HL-60 (cell line): ENCODE measurements at regions not wholly inside any gene's neighbourhood (a gene's known extent, or its start where the extent isn't known, plus 50 kb on each side); places are given as distances from the start of the nearest gene placed in this dataset.

Experiments
- DNase-seq, 2 experiments: peaks; one replicate each; pipeline ENCODE4 v3.0.0-alpha.2; 2010 to 2020; ENCODE audit warnings: low read depth in 1 of 2, low spot score in 1 of 2
- H3K27ac ChIP-seq: fragments of 250-450 bp; sonication (Bioruptor Pico); replicated peaks from 2 replicates; pipeline ENCODE4 v1.5.1; 2020; ENCODE audit warnings: mild to moderate bottlenecking, moderate library complexity
- H3K27me3 ChIP-seq: fragments of 250-450 bp; sonication (Bioruptor Pico); 2 replicates; pipeline ENCODE4 v1.5.1; 2021; ENCODE audit warnings: mild to moderate bottlenecking, moderate library complexity; ENCODE audit not compliant: insufficient read depth, poor library complexity, severe bottlenecking
- H3K4me3 ChIP-seq: replicated peaks from 2 replicates; pipeline ENCODE4 v1.5.1; 2011; ENCODE audit warnings: mild to moderate bottlenecking, control low read depth, low read length; ENCODE audit not compliant: insufficient read depth
- GABPA ChIP-seq: IDR thresholded peaks from 2 replicates; pipeline ENCODE4 v1.6.1; 2012; ENCODE audit warnings: low read depth
- POLR2AphosphoS5 ChIP-seq: IDR thresholded peaks from 2 replicates; pipeline ENCODE4 v1.6.1; 2012; ENCODE audit warnings: low read depth
- SPI1 ChIP-seq: IDR thresholded peaks from 2 replicates; pipeline ENCODE4 v1.6.1; 2012; ENCODE audit warnings: low read depth, mild to moderate bottlenecking, borderline replicate concordance
- TF ChIP-seq, protein P1 (sequence below): IDR thresholded peaks from one replicate; pipeline ENCODE4 v1.5.1; 2011; ENCODE audit warnings: low read length, control low read depth, inconsistent platforms; ENCODE audit not compliant: insufficient read depth
- TF ChIP-seq, protein P2 (sequence below): IDR thresholded peaks from 2 replicates; pipeline ENCODE4 v1.6.1; 2012; ENCODE audit warnings: low read depth; ENCODE audit not compliant: insufficient replicate concordance

DNA sequence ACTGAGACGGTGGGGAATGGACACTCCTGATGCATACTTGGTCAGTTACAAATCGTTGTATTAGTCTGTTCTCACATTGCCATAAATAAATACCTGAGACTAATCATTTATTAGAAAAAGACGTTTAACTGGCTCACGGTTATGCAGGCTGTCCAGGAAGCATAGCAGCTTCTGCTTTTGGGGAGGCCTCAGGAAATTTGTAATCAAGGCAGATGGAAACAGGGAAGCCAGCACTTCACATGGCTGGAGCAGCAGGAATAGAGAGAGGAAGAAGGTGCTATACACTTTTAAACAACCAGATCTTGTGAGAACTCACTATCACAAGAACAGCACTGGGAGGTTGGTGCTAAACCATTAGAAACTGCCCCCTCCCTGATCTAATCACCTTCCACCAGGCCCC, 418.2 kb downstream of the FLRT2 start:
- Histone ChIP-seq H3K27ac (peak overlapping the region; percentile 85), H3K4me3 (no peak overlapping the region), H3K27me3 (no peaks in the 10 kb centered on the region)
- DNase-seq, result peak in 1 of 2 experiments; percentile 75
- TF ChIP-seq GABPA (no peak), POLR2AphosphoS5 (peak; percentile 49; the same call in 1 of the 2 replicates), SPI1 (peak; percentile 94)

DNA sequence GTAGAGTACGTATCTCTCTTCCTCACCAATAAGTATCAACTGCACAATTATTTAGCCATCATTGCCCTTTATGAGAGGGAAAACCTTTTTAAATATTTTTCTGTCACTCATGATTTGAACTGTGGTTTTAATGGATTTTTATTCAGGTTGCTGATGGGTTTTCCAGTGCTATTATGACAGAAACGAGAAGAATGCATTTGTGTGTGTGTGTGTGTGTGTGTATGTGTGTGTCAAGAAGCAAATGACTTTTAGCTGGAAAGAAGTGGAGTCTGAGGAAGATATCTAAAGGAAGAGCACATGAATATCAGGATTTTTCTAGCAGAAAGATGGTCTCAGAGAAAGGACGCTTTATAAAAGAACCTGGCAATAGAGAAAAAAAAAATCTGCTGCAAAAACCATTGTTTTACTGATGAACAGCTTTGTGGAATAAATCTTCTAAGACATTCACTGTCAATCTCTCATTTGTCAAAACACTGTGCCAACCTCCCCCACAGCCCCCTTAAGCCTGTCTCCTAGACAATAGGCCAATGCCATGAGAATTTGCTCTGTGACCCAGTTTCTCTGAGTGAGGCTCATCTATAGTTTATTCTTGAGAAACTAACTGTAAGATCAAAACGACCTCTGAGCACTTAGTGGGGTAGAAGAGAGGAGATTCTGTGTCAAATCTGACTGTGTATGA, 417.7 kb downstream of the FLRT2 start:
- DNase-seq, result no peak
- TF ChIP-seq POLR2AphosphoS5, result no peak
- TF ChIP-seq, protein P1, sequence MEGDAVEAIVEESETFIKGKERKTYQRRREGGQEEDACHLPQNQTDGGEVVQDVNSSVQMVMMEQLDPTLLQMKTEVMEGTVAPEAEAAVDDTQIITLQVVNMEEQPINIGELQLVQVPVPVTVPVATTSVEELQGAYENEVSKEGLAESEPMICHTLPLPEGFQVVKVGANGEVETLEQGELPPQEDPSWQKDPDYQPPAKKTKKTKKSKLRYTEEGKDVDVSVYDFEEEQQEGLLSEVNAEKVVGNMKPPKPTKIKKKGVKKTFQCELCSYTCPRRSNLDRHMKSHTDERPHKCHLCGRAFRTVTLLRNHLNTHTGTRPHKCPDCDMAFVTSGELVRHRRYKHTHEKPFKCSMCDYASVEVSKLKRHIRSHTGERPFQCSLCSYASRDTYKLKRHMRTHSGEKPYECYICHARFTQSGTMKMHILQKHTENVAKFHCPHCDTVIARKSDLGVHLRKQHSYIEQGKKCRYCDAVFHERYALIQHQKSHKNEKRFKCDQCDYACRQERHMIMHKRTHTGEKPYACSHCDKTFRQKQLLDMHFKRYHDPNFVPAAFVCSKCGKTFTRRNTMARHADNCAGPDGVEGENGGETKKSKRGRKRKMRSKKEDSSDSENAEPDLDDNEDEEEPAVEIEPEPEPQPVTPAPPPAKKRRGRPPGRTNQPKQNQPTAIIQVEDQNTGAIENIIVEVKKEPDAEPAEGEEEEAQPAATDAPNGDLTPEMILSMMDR, result no peak
- TF ChIP-seq, protein P2, sequence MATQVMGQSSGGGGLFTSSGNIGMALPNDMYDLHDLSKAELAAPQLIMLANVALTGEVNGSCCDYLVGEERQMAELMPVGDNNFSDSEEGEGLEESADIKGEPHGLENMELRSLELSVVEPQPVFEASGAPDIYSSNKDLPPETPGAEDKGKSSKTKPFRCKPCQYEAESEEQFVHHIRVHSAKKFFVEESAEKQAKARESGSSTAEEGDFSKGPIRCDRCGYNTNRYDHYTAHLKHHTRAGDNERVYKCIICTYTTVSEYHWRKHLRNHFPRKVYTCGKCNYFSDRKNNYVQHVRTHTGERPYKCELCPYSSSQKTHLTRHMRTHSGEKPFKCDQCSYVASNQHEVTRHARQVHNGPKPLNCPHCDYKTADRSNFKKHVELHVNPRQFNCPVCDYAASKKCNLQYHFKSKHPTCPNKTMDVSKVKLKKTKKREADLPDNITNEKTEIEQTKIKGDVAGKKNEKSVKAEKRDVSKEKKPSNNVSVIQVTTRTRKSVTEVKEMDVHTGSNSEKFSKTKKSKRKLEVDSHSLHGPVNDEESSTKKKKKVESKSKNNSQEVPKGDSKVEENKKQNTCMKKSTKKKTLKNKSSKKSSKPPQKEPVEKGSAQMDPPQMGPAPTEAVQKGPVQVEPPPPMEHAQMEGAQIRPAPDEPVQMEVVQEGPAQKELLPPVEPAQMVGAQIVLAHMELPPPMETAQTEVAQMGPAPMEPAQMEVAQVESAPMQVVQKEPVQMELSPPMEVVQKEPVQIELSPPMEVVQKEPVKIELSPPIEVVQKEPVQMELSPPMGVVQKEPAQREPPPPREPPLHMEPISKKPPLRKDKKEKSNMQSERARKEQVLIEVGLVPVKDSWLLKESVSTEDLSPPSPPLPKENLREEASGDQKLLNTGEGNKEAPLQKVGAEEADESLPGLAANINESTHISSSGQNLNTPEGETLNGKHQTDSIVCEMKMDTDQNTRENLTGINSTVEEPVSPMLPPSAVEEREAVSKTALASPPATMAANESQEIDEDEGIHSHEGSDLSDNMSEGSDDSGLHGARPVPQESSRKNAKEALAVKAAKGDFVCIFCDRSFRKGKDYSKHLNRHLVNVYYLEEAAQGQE, result no peak
- TF ChIP-seq SPI1, result no peak
- no peak for TF ChIP-seq GABPA
- no peak overlapping the region for H3K4me3 ChIP-seq
- H3K27ac ChIP-seq, result peak overlapping the region; percentile 85
- no peaks in the 10 kb centered on the region for H3K27me3 ChIP-seq

DNA sequence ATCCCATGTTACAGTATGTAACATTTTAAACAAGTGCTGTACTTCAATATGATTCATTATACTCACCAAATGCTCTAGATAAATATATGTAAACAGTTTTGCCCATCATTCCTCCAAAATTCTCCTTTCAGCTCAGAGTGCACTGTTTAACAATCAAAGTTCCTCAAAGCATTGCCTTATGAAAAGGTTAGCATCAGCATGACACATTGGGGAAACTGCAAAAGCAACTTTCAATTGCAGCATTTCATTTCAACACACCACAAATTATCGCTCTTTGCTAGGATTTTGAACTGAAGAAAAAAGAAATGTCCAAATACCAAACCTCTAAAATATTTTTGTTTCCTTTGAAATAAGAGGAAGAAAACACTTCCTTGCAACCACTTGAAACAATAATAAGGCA, 413.2 kb downstream of the FLRT2 start:
- Histone ChIP-seq H3K27me3 (no peaks in the 10 kb centered on the region), H3K4me3 (no peak overlapping the region), H3K27ac (peak overlapping the region; percentile 56)
- TF ChIP-seq SPI1 (no peak), POLR2AphosphoS5 (no peak), GABPA (no peak)
- TF ChIP-seq, protein P2, result no peak
- TF ChIP-seq, protein P1, result no peak
- peak in 1 of 2 experiments; percentile 63 for DNase-seq

DNA sequence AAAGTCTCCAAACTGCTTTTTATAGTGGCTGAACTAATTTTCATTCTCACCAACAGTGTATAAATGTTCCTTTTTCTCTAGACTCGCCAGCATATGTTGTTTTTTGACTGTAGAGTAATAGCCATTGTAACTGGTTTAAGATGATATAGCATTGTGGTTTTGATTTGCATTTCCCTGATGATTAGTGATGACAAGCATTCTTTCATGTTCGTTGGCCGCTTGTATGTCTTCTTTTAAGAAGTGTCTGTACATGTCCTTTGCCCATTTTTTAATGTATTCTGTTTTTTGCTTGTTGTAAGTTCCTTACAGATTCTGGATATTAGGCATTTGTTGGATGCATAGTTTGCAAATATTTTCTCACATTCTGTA, 404.9 kb downstream of the FLRT2 start:
- Histone ChIP-seq H3K27ac (peak overlapping the region; percentile 71), H3K4me3 (peak overlapping the region; percentile 60), H3K27me3 (no peaks in the 10 kb centered on the region)
- DNase-seq, result no peak
- TF ChIP-seq, protein P2, result no peak
- TF ChIP-seq POLR2AphosphoS5 (no peak), SPI1 (no peak), GABPA (no peak)
- TF ChIP-seq, protein P1, result no peak
